ENCODE measurements at regions not wholly inside any gene's neighbourhood (a gene's known extent, or its start where the extent isn't known, plus 50 kb on each side); places are given as distances from the start of the nearest gene placed in this dataset.

DNA sequence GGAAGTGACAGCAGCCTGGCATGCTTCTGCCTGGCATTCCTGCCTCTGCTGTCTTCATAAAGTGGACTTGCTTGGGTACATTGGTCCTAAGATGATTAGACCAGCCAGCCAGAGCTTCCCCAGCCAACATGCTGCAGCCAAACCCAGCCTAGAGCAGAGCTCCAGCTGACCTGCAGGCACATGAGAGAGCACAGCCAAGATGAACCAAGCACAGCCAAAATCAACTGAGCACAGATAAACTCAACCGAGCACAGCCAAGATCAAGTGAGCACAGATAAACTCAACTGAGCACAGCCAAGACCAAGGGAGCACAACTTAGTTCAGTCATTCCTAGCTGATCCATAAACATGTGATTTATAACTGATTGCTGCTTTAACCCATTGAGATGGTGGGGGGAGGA is 266.5 kb downstream of the MSX2 start:
- TF ChIP-seq, protein P1, sequence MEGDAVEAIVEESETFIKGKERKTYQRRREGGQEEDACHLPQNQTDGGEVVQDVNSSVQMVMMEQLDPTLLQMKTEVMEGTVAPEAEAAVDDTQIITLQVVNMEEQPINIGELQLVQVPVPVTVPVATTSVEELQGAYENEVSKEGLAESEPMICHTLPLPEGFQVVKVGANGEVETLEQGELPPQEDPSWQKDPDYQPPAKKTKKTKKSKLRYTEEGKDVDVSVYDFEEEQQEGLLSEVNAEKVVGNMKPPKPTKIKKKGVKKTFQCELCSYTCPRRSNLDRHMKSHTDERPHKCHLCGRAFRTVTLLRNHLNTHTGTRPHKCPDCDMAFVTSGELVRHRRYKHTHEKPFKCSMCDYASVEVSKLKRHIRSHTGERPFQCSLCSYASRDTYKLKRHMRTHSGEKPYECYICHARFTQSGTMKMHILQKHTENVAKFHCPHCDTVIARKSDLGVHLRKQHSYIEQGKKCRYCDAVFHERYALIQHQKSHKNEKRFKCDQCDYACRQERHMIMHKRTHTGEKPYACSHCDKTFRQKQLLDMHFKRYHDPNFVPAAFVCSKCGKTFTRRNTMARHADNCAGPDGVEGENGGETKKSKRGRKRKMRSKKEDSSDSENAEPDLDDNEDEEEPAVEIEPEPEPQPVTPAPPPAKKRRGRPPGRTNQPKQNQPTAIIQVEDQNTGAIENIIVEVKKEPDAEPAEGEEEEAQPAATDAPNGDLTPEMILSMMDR (IDR thresholded peaks at IDR 0.05; ENCODE audit: low read length), result no peak
- no peak for TF ChIP-seq EZH2 (IDR thresholded peaks at IDR 0.05; ENCODE audit: borderline replicate concordance, low read length)

All from OCI-LY1 (cell line).